ENCODE measurements at regions not wholly inside any gene's neighbourhood (a gene's known extent, or its start where the extent isn't known, plus 50 kb on each side); places are given as distances from the start of the nearest gene placed in this dataset.

DNA sequence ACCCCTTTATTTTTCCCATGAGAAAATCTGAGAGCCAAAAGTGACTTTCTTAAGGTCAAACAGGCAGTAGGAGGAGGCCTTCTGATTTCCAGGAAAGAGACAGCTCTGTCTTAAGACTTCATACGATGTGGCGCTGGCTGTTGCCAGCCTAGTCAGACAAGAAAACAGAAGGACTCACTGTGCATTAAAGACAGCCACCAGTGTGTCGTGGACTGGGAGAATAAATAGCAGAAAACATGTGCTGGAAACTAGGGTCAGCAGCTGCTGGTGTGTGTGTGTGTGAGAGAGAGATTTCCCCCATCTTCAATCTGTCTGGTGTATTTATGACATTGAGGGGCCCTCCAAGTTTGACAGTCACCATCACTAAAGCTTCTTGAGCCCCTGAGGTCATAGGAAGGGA lies 708.6 kb upstream of the TMEM132C start:
- H3K4me3 Mint-ChIP-seq, result no peak overlapping the region
- no peak for DNase-seq (ENCODE audit: low spot score)
- ATAC-seq, result no peak

GRCh38 chr12:127559349-127560040 lies 707.5 kb upstream of the TMEM132C start:
- TF ChIP-seq ZNF114 (CRISPR knock-in tag; IDR thresholded peaks at IDR 0.05), result no peak
- TF ChIP-seq CTCF (conservative IDR thresholded peaks at IDR 0.05; ENCODE audit: low read depth in 2 of 2), result peak; percentile 60 to 61
- TF ChIP-seq REST (IDR thresholded peaks at IDR 0.05; ENCODE audit: unreplicated experiment), result no peak
- DNase-seq (ENCODE audit: low spot score) (peak; percentile 75), ATAC-seq (no peak)
- no peaks in the 10 kb centered on the region for H4K20me1 ChIP-seq (replicated peaks; ENCODE audit: insufficient read depth)
- no peak overlapping the region for H3K4me2 ChIP-seq
- no peaks in the 10 kb centered on the region for H3K27me3 ChIP-seq (ENCODE audit: insufficient read depth)
- H3K4me1 ChIP-seq (ENCODE audit: insufficient read depth), result no peaks in the 10 kb centered on the region
- H3K79me2 ChIP-seq (replicated peaks; ENCODE audit: insufficient read depth), result no peaks in the 10 kb centered on the region
- no peaks in the 10 kb centered on the region for H3F3A ChIP-seq (replicated peaks; ENCODE audit: low read depth)
- H2AFZ ChIP-seq, result 0 out of 2 replicates have a peak overlapping the region, but pooled peaks have one; percentile 72
- H3K36me3 ChIP-seq (ENCODE audit: insufficient read depth), result 0 out of 2 replicates have a peak, but pooled peaks cover 3% of the 10 kb centered on the region
- peaks cover 46% of the 10 kb centered on the region for H3K36me3 Mint-ChIP-seq (ENCODE audit: low read depth)
- no peaks in the 10 kb centered on the region for H3K4me1 Mint-ChIP-seq
- peaks cover 2% of the 10 kb centered on the region for H3K27me3 Mint-ChIP-seq (ENCODE audit: insufficient read depth, low read depth, poor library complexity)
- peaks cover 95% of the 10 kb centered on the region for H3K9me3 Mint-ChIP-seq
- no peak overlapping the region for H3K4me3 ChIP-seq
- H3K4me3 Mint-ChIP-seq, result no peak overlapping the region
- no peak overlapping the region for H3K27ac ChIP-seq (ENCODE audit: low read depth)
- no peak overlapping the region for H3K27ac Mint-ChIP-seq
- H3K9me2 ChIP-seq (ENCODE audit: insufficient read depth), result no peaks in the 10 kb centered on the region

More for the DNA sequence above, 708.6 kb upstream of the TMEM132C start:
- H3K4me1 Mint-ChIP-seq, result no peaks in the 10 kb centered on the region
- H3K27me3 ChIP-seq (ENCODE audit: insufficient read depth), result no peaks in the 10 kb centered on the region
- no peaks in the 10 kb centered on the region for H3K4me1 ChIP-seq (ENCODE audit: insufficient read depth)
- H2AFZ ChIP-seq, result no peak overlapping the region
- no peaks in the 10 kb centered on the region for H3K79me2 ChIP-seq (replicated peaks; ENCODE audit: insufficient read depth)
- peaks cover 2% of the 10 kb centered on the region for H3K27me3 Mint-ChIP-seq (ENCODE audit: insufficient read depth, low read depth, poor library complexity)
- no peak overlapping the region for H3K4me3 ChIP-seq
- no peak overlapping the region for H3K27ac Mint-ChIP-seq
- no peak overlapping the region for H3K27ac ChIP-seq (ENCODE audit: low read depth)
- no peaks in the 10 kb centered on the region for H3F3A ChIP-seq (replicated peaks; ENCODE audit: low read depth)
- H3K36me3 ChIP-seq (ENCODE audit: insufficient read depth), result 0 out of 2 replicates have a peak, but pooled peaks cover 3% of the 10 kb centered on the region
- H4K20me1 ChIP-seq (replicated peaks; ENCODE audit: insufficient read depth), result no peaks in the 10 kb centered on the region
- no peak overlapping the region for H3K4me2 ChIP-seq
- TF ChIP-seq CREB1 (CRISPR knock-in tag; IDR thresholded peaks at IDR 0.05; ENCODE audit: low read depth) (no peak), JUNB (IDR thresholded peaks at IDR 0.05; ENCODE audit: unreplicated experiment) (no peak), CTCF (conservative IDR thresholded peaks at IDR 0.05; ENCODE audit: low read depth in 2 of 2) (no peak), POLR2AphosphoS5 (IDR thresholded peaks at IDR 0.05; ENCODE audit: low read depth) (no peak), EZH2phosphoT487 (IDR thresholded peaks at IDR 0.05; ENCODE audit: unreplicated experiment) (no peak)
- H3K9me3 Mint-ChIP-seq, result peaks cover 95% of the 10 kb centered on the region
- H3K36me3 Mint-ChIP-seq (ENCODE audit: low read depth), result peaks cover 41% of the 10 kb centered on the region
- no peaks in the 10 kb centered on the region for H3K9me2 ChIP-seq (ENCODE audit: insufficient read depth)
